GM21529 (cell line): ENCODE measurements at regions not wholly inside any gene's neighbourhood (a gene's known extent, or its start where the extent isn't known, plus 50 kb on each side); places are given as distances from the start of the nearest gene placed in this dataset.
"Not testable (repeated sequence)": the region's sequence is repeated elsewhere in the genome, so short reads cannot be mapped to it uniquely, and the experiment has no call there.

Experiments
- ATAC-seq: cut with Tn5 transposase; IDR thresholded peaks from one replicate; pipeline ENCODE4 v1.9.1; 2021; ENCODE audit not compliant: unreplicated experiment

DNA sequence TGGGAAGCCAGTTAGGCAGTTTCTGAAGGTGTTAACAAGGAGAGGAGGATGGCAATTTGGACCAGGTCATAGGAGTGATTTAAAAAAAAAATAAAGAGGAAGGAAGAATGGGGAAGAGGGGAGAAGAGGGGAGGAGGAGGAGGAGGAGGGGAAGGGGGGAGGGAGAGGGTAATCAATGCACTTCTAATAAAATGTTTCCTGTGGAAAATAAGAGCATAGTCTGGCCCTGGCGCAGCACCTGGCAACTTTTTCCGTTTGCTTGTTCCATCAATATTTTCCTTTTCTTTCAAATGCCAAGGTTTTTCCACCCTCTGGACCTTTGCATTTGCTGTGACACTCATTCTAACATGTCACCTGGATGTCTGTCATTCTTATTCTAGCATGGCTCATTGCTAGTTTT, 308.2 kb downstream of the PPP1R3A start:
- no peak for ATAC-seq

- no peak for ATAC-seq
These were observed 310.0 kb downstream of the PPP1R3A start for GRCh38 chr7:113608782-113609181.

GRCh38 chr7:113606325-113606724, 312.5 kb downstream of the PPP1R3A start:
- ATAC-seq, result no peak

DNA sequence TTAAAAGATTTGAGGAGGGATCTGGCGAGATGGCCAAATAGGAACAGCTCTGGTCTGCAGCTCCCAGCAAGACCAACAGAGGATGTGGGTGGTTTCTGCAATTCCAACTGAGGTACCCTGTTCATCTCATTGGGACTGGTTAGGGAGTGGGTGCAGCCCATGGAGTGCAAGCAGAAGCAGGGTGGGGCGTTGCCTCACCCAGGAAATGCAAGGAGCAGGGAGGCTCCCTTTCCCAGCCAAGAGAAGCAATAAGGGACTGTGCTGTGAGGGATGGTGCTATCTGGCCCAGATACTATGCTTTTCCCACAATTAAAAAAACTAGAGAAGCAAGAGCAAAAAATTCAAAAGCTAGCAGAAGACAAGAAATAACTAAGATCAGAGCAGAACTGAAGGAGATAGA, 318.4 kb downstream of the PPP1R3A start:
- ATAC-seq, result not testable (repeated sequence)

- ATAC-seq, result not testable (repeated sequence)
These were observed 325.4 kb downstream of the PPP1R3A start for GRCh38 chr7:113593455-113593854.

DNA sequence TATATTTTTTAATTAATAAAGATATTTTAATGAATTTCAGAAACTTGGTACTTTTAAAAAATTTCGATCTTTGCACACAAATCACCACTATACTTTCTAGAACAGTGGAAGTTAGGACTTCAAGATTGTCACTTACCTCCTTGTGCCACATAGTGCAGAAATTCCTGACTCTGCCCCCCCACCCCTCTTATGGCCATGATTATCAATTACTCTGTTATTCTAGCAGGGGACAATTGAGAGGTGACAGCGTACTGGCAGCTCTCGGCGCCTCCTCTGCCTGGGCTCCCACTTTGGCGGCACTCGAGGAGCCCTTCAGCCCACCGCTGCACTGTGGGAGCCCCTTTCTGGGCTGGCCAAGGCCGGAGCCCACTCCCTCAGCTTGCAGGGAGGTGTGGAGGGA, 325.9 kb downstream of the PPP1R3A start:
- not testable (repeated sequence) for ATAC-seq

DNA sequence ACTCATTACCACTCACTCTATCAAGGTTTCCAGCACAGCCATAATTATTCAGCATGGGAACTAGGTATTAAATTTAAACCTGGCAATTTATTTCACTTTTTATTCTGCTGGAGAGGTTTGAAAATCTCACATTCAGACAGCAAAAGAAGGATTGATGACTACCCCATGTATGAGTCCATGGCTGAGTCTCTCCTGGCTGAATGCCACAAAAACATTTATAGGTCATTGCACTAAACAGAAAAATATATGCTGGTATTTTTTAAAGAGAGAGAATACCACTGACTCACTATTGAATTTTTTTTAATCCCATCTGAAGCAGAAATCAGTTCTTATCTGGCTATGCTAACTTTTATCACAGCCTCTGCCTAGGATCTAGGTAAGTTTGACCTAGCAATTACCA, 336.3 kb downstream of the PPP1R3A start:
- ATAC-seq, result no peak

DNA sequence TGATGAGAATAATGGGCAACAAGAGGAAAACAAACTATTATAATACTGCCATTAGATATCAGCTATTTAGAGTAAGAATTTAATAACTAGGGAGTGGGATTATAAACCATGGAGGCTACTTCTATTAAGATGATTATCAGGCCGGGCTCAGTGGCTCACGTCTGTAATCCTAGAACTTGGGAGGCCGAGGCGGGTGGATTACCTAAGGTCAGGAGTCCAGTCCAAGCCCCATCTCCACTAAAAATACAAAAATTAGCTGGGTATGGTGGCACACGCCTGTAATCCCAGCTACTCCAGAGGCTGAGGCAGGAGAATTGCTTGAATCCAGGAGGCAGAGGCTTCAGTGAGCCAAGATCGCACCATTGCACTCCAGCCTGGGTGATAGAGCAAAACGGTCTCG, 355.6 kb downstream of the PPP1R3A start:
- not testable (repeated sequence) for ATAC-seq

GRCh38 chr7:113562801-113563200, 356.0 kb downstream of the PPP1R3A start:
- no peak for ATAC-seq

GRCh38 chr7:113562242-113562641, 356.6 kb downstream of the PPP1R3A start:
- ATAC-seq, result no peak

DNA sequence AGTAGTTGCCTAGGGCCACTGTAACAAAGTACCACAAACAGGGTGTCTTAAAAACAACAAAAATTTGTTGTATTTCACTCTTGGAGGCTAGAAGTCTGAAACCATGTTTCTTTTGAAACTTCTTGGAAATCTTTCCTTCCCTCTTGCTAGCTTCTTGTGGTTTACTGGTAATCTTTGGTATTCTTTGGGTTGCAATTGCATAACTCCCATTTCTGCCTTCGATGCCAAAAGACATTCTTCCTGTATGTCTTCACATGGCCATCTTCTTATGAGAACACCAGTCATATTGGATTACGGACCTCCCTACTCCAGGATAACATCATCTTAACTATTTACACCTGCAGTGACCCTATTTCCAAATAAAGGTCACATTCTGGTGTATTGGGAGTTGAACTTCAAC, 357.4 kb downstream of the PPP1R3A start:
- no peak for ATAC-seq

- ATAC-seq, result no peak
These were observed 367.8 kb downstream of the PPP1R3A start for GRCh38 chr7:113550966-113551365.

- peak; percentile 30 for ATAC-seq
These were observed 370.2 kb downstream of the PPP1R3A start for GRCh38 chr7:113548561-113548960.

DNA sequence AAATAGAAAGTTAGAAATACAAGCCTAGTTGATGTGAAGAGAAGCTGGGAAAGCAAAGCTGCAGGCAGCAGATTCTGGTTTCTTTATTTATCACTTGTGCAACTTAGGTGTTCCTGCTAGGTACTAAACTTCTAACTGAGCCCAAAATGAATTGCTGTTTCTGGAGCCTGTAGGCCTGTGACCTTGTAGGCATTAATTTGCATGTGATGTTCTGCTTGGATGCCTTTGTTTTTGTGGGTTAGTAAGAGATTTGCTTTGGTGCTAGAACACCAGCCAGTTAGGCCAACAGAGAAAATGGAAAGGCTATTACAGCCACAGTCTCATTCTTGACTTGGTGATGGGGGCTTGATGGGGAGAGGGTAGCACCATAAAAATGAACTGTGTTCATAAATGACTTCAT, 370.7 kb downstream of the PPP1R3A start:
- ATAC-seq, result peak; percentile 55

GRCh38 chr7:113521468-113521867, 397.3 kb downstream of the PPP1R3A start:
- ATAC-seq, result no peak

DNA sequence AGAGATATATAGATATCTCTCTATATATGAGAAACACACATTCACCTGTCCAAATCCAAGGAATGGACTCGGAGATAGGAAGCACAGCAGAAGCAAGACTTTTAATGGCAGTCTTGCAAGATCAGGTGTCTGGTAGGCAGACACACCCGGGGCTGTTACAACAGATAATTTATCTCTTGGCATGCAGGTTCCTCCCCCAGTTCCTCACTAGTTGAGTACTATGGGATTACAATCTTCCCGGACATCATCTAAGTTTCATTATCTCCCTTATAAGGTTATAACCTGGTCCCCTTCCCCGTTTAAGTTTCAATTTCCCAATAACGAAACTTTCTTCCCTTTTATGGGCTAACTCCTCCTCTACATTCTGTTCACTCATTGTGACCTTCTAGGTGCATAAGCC, 399.3 kb downstream of the PPP1R3A start:
- ATAC-seq, result no peak

DNA sequence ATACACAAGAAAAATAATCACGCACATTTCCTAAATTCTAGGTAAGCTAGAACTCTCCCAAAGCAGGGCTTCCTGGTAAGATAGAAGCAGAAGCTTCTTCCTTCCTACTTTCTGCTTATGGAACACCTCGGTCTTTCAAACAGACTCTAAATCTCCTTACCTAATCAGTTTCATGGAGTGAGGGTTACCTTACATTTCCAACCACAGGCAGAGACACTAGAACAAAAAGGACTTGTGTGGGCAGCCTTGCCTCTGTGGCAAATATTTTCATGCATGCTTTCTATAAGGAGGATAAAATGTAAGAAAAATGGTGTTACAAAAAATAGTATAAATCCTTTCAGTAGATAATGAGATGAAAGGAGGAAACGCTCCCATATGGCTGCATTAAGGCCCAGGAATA, 386.3 kb upstream of the SMIM30 start:
- ATAC-seq, result no peak

DNA sequence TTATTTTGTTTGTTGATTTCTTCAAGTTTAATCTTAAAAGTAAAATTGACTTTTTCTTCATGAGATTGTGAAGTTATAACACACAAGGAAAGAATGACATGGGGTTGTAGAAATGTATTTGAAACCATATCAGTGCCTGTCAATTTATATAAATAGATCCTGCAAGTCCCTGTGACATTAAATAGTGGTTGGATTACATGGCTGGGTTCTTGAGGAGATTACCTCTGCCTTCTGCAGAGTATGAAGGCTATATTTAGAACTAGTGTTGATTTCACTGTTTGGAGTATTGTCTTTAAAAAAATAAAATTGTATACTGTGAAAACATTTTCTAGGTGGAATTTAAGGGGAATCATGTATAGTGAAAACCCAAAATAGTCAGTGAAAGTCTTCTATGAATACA, 385.8 kb upstream of the SMIM30 start:
- ATAC-seq, result no peak

GRCh38 chr7:113496586-113496985, 378.2 kb upstream of the SMIM30 start:
- ATAC-seq, result not testable (repeated sequence)

- not testable (repeated sequence) for ATAC-seq
These were observed 376.6 kb upstream of the SMIM30 start for GRCh38 chr7:113494797-113495566.

DNA sequence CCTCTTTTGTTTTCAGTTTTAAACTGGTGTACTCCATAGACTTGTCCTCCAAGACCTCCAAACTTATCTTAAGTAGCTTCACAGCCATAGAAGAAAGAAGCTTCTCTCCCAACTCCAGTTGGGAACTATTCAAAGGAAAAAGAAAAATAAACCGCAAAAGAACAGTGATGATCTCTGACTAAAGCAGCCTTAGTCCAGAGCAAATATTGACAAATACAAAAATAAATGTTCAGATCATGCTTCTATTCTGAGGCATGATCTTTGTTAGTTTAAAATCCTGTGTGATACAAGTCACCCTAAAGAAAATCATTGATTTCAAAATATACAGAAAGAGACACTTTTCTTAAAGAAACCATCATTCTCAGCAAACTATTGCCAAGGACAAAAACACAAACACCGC, 373.0 kb upstream of the SMIM30 start:
- ATAC-seq, result no peak

- ATAC-seq, result no peak
These were observed 369.8 kb upstream of the SMIM30 start for GRCh38 chr7:113487925-113488731.
